Bronchial epithelial cell (primary cell): ENCODE measurements at regions not wholly inside any gene's neighbourhood (a gene's known extent, or its start where the extent isn't known, plus 50 kb on each side); places are given as distances from the start of the nearest gene placed in this dataset.
A peak's percentile ranks its signal among the peaks of the same experiment; 100 is the strongest.
"Not testable (repeated sequence)": the region's sequence is repeated elsewhere in the genome, so short reads cannot be mapped to it uniquely, and the experiment has no call there.

Source experiments
- DNase-seq: peaks from one replicate; pipeline ENCODE4 v3.0.0-alpha.2; 2010; ENCODE audit warnings: low read depth
- FAIRE-seq: peaks from 2 replicates; lab custom pipeline; 2011; peaks lifted over from hg19 to GRCh38; lab: Jason Lieb, UNC
- H3K27me3 ChIP-seq: 2 replicates; pipeline ENCODE4 v1.5.1; 2011; ENCODE audit warnings: low read length; ENCODE audit not compliant: control insufficient read depth, insufficient read depth
- H3K36me3 ChIP-seq: 2 replicates; pipeline ENCODE4 v1.5.1; 2011; ENCODE audit warnings: low read length; ENCODE audit not compliant: control insufficient read depth, insufficient read depth
- H3K4me3 ChIP-seq: 2 replicates; pipeline ENCODE4 v1.5.1; 2011; ENCODE audit warnings: mild to moderate bottlenecking, low read depth, low read length, control low read depth
- TF ChIP-seq, protein P1 (sequence below): IDR thresholded peaks from 2 replicates; pipeline ENCODE4 v1.5.1; 2011; ENCODE audit warnings: mild to moderate bottlenecking, moderate library complexity, low read length, control low read depth, inconsistent platforms; ENCODE audit not compliant: insufficient read depth, severe bottlenecking

DNA sequence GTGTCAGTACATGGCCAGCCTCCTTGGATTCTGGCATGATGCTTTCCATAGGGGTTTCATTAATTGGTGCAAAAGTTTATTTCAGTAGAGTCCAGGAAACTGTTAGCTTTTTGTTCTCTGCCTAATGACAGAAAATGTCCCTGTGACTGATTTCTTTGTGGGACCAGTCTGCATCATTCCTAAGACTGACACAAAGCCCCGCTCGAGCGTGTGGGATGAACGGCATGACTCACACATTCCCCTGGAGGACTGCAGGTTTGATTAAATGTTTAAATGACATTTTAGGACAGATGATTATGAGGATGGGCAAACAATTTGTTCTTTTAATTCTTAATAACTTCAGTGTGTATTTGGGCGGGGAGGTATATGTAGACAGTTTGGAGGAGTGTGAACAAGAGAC, 120.9 kb upstream of the ERV3-1 start:
- DNase-seq, H3K36me3 ChIP-seq, FAIRE-seq, H3K27me3 ChIP-seq, H3K4me3 ChIP-seq: not testable (repeated sequence)

GRCh38 chr7:65124600-65124999, 118.1 kb upstream of the ERV3-1 start:
- not testable (repeated sequence) for DNase-seq, H3K36me3 ChIP-seq, FAIRE-seq, H3K27me3 ChIP-seq, H3K4me3 ChIP-seq

GRCh38 chr7:65105650-65106203, 99.2 kb upstream of the ERV3-1 start:
- H3K27me3 ChIP-seq, DNase-seq, FAIRE-seq: not testable (repeated sequence)

DNA sequence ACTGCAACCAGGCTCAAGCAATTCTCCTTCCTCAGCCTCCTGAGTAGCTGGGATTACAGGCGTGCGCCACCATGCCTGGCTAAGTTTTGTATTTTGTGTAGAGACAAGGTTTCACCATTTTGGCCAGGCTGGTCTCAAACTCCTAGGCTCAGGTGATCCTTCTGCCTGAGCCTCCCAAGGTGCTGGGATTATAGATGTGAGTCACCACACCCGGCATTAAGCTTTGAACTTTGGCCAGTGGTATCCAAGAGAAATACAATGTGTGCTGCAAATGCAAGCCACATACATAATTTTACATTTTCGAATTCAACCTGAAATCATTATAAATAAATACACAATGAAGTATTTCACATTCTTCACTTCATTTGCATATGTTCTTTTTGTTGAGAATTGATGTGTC, 94.0 kb upstream of the ERV3-1 start:
- H3K36me3 ChIP-seq, FAIRE-seq, DNase-seq, H3K27me3 ChIP-seq, H3K4me3 ChIP-seq: not testable (repeated sequence)

More at GRCh38 chr7:65105650-65106203, 99.2 kb upstream of the ERV3-1 start:
- not testable (repeated sequence) for H3K36me3 ChIP-seq, H3K4me3 ChIP-seq

DNA sequence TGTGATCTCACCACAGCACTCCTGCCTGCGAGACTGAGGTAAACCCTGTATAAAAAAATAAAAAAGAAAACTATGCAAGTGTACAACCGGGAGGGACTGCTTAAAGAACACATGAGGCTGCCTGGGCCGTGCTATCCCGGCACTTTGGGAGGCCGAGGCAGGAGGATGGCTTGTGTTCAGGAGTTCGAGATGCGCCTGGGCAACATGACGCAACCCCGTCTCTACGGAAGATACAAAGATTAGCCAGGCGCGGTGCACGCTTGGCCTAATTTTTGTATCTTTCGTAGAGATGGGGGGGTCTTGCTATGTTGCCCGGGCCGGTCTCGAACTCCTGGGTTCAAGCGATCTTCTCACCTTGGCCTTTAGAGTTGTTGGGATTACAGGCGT, 75.2 kb upstream of the ERV3-1 start:
- peak overlapping the region; percentile 64 for H3K4me3 ChIP-seq

GRCh38 chr7:65080799-65081668, 74.5 kb upstream of the ERV3-1 start:
- DNase-seq = peak; percentile 75
- H3K27me3 ChIP-seq, H3K36me3 ChIP-seq, FAIRE-seq: not testable (repeated sequence)
- TF ChIP-seq, protein P1, sequence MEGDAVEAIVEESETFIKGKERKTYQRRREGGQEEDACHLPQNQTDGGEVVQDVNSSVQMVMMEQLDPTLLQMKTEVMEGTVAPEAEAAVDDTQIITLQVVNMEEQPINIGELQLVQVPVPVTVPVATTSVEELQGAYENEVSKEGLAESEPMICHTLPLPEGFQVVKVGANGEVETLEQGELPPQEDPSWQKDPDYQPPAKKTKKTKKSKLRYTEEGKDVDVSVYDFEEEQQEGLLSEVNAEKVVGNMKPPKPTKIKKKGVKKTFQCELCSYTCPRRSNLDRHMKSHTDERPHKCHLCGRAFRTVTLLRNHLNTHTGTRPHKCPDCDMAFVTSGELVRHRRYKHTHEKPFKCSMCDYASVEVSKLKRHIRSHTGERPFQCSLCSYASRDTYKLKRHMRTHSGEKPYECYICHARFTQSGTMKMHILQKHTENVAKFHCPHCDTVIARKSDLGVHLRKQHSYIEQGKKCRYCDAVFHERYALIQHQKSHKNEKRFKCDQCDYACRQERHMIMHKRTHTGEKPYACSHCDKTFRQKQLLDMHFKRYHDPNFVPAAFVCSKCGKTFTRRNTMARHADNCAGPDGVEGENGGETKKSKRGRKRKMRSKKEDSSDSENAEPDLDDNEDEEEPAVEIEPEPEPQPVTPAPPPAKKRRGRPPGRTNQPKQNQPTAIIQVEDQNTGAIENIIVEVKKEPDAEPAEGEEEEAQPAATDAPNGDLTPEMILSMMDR = peak; percentile 5
- peak overlapping the region; percentile 64 for H3K4me3 ChIP-seq

More for the DNA sequence above, 75.2 kb upstream of the ERV3-1 start:
- DNase-seq, H3K36me3 ChIP-seq, FAIRE-seq, H3K27me3 ChIP-seq: not testable (repeated sequence)

- not testable (repeated sequence) for H3K4me3 ChIP-seq, H3K27me3 ChIP-seq, H3K36me3 ChIP-seq, FAIRE-seq, DNase-seq
Observed at GRCh38 chr7:65074959-65075358, 68.5 kb upstream of the ERV3-1 start.

DNA sequence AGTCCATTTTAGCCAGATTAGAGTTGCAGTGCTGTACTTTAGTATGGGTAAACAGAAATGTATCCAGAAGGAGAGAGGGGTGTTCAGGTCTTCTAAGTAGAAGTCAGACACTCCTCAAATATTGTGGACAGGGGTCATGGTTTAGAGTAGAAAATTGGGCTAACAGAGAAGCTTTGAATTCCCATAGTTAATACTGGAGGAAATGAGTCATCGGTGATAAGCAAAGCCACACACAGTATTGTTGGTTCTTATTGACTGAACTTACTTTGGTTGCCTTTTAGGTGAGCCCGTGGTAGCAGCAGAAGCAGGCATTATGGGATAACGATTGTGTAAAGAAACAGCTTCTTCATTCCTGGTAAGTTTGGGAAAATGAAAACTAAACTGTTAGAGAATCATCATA, 66.7 kb upstream of the ERV3-1 start:
- H3K4me3 ChIP-seq, H3K36me3 ChIP-seq, FAIRE-seq, H3K27me3 ChIP-seq: not testable (repeated sequence)
- DNase-seq = peak; percentile 13

- FAIRE-seq, H3K27me3 ChIP-seq: not testable (repeated sequence)
Observed at GRCh38 chr7:65071854-65072431, 65.5 kb upstream of the ERV3-1 start.

DNA sequence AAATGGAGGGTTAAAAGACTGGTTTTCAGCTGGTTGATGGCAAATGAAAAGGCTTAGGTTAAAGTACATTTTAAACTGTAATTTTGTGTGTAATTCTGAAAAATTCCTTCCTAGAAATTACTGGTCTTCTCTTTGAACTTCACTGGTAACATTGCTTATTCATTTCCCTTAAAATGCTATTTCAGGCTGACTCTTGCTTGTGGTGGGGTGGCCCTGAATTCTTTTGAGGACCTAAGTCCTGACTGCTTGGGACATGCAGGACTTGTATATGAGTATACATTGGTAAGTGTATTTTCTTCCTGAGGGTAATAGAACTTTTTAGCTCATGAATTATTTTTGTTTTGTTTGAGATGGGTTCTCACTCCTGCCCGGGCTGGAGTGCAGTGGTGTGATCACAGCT, 63.0 kb upstream of the ERV3-1 start:
- DNase-seq, H3K36me3 ChIP-seq, H3K27me3 ChIP-seq, H3K4me3 ChIP-seq, FAIRE-seq: not testable (repeated sequence)

More at GRCh38 chr7:65071854-65072431, 65.5 kb upstream of the ERV3-1 start:
- H3K36me3 ChIP-seq, H3K4me3 ChIP-seq, DNase-seq: not testable (repeated sequence)

- not testable (repeated sequence) for H3K4me3 ChIP-seq, H3K27me3 ChIP-seq, H3K36me3 ChIP-seq, FAIRE-seq, DNase-seq
Observed at GRCh38 chr7:65062566-65062965, 56.1 kb upstream of the ERV3-1 start.

DNA sequence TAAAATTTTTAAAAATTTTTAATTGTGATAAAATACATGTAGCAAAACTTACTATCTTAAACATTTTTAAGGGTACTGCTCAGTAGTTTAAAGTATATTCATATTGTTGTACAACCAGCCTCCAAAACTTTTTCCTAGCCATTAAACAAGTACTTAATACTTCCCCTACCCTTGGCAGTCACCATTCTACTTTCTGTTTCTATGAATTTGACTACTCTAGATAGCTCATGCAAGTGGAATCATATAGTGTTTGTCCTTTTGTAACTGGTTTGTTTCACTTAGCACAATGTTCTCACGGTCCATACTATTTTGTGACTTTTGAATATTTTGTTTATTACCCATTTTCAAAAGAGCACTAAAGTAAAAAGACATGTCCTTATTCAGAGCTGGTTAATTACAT, 52.8 kb upstream of the ERV3-1 start:
- not testable (repeated sequence) for DNase-seq, H3K36me3 ChIP-seq, H3K27me3 ChIP-seq, FAIRE-seq, H3K4me3 ChIP-seq
